ENCODE measurements at regions not wholly inside any gene's neighbourhood (a gene's known extent, or its start where the extent isn't known, plus 50 kb on each side); places are given as distances from the start of the nearest gene placed in this dataset.
"Not testable (repeated sequence)": the region's sequence is repeated elsewhere in the genome, so short reads cannot be mapped to it uniquely, and the experiment has no call there.

DNA sequence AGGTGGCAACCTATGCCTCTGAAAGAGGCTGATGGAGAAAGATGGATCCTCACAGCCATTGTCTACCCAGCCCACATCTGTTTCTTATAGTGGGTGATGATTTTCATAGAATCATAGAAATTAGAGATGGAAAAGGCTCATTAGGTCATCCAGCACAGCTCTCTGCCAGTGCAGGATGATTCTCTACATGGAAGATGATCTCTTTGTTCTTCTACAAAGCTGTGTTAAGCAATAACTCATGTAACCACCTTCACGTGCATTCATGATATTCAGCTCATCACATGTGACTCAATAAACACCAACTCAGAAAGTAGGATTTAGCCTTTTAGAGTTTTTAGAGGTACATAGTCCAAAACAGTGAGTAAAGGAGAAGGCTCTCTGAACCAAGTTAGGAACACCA lies 539.4 kb upstream of the ID2 start:
- CTCF ChIA-PET = no interaction called here
- no TSS peak for BruUV-seq (replicated peaks)
- no peaks in the 10 kb centered on the region for H3K27me3 ChIP-seq (replicated peaks; ENCODE audit: insufficient read depth, low read depth, low read length, poor library complexity)
- intact Hi-C loops (cut with micrococcal nuclease; ENCODE audit: unreplicated experiment) = no loop called here
- no peak for TF ChIP-seq CTCF (conservative IDR thresholded peaks at IDR 0.05; ENCODE audit: low read depth, low read length)
- no peak for TF ChIP-seq EZH2 (IDR thresholded peaks at IDR 0.05; ENCODE audit: borderline replicate concordance, low read depth, low read length, poor library complexity, severe bottlenecking)
- DNase-seq (ENCODE audit: low spot score) = no peak
- H3K36me3 ChIP-seq (ENCODE audit: insufficient read depth, low read length, poor library complexity, severe bottlenecking) = no peaks in the 10 kb centered on the region
- H3K9me3 ChIP-seq (ENCODE audit: low read depth, low read length, poor library complexity, severe bottlenecking) = no peaks in the 10 kb centered on the region
- POLR2A ChIA-PET (ENCODE audit: low non-redundant PET) = no interaction called here
- H3K4me1 ChIP-seq (ENCODE audit: insufficient read depth, low read length, poor library complexity, severe bottlenecking) = no peaks in the 10 kb centered on the region
- no peak overlapping the region for H3K27ac ChIP-seq (ENCODE audit: low read depth, low read length, poor library complexity, severe bottlenecking)
- no peak overlapping the region for H3K4me3 ChIP-seq (ENCODE audit: low read depth, low read length, poor library complexity, severe bottlenecking)

GRCh38 chr2:8144131-8144631 lies 537.7 kb upstream of the ID2 start:
- H3K36me3 ChIP-seq (ENCODE audit: insufficient read depth, low read length, poor library complexity, severe bottlenecking) = no peaks in the 10 kb centered on the region
- intact Hi-C loops (cut with micrococcal nuclease; ENCODE audit: unreplicated experiment) = no loop called here
- TF ChIP-seq EZH2 (IDR thresholded peaks at IDR 0.05; ENCODE audit: borderline replicate concordance, low read depth, low read length, poor library complexity, severe bottlenecking) (no peak), CTCF (conservative IDR thresholded peaks at IDR 0.05; ENCODE audit: low read depth, low read length) (no peak)
- H3K4me1 ChIP-seq (ENCODE audit: insufficient read depth, low read length, poor library complexity, severe bottlenecking) = no peaks in the 10 kb centered on the region
- no peak for DNase-seq (ENCODE audit: low spot score)
- no peak overlapping the region for H3K4me3 ChIP-seq (ENCODE audit: low read depth, low read length, poor library complexity, severe bottlenecking)
- no peak overlapping the region for H3K27ac ChIP-seq (ENCODE audit: low read depth, low read length, poor library complexity, severe bottlenecking)
- no peaks in the 10 kb centered on the region for H3K9me3 ChIP-seq (ENCODE audit: low read depth, low read length, poor library complexity, severe bottlenecking)
- no TSS peak for BruUV-seq (replicated peaks)
- POLR2A ChIA-PET (ENCODE audit: low non-redundant PET) = no interaction called here
- H3K27me3 ChIP-seq (replicated peaks; ENCODE audit: insufficient read depth, low read depth, low read length, poor library complexity) = no peaks in the 10 kb centered on the region
- CTCF ChIA-PET = no interaction called here

GRCh38 chr2:8144785-8145184 lies 537.1 kb upstream of the ID2 start:
- TF ChIP-seq EZH2 (IDR thresholded peaks at IDR 0.05; ENCODE audit: borderline replicate concordance, low read depth, low read length, poor library complexity, severe bottlenecking) (no peak), CTCF (conservative IDR thresholded peaks at IDR 0.05; ENCODE audit: low read depth, low read length) (no peak)
- Histone ChIP-seq H3K4me3 (ENCODE audit: low read depth, low read length, poor library complexity, severe bottlenecking) (no peak overlapping the region), H3K9me3 (ENCODE audit: low read depth, low read length, poor library complexity, severe bottlenecking) (no peaks in the 10 kb centered on the region), H3K27ac (ENCODE audit: low read depth, low read length, poor library complexity, severe bottlenecking) (no peak overlapping the region), H3K36me3 (ENCODE audit: insufficient read depth, low read length, poor library complexity, severe bottlenecking) (no peaks in the 10 kb centered on the region), H3K4me1 (ENCODE audit: insufficient read depth, low read length, poor library complexity, severe bottlenecking) (no peaks in the 10 kb centered on the region), H3K27me3 (replicated peaks; ENCODE audit: insufficient read depth, low read depth, low read length, poor library complexity) (no peaks in the 10 kb centered on the region)
- BruUV-seq (replicated peaks) = no TSS peak
- ChIA-PET CTCF (no interaction called here), POLR2A (ENCODE audit: low non-redundant PET) (no interaction called here)
- DNase-seq (ENCODE audit: low spot score) = no peak
- intact Hi-C loops (cut with micrococcal nuclease; ENCODE audit: unreplicated experiment) = no loop called here

DNA sequence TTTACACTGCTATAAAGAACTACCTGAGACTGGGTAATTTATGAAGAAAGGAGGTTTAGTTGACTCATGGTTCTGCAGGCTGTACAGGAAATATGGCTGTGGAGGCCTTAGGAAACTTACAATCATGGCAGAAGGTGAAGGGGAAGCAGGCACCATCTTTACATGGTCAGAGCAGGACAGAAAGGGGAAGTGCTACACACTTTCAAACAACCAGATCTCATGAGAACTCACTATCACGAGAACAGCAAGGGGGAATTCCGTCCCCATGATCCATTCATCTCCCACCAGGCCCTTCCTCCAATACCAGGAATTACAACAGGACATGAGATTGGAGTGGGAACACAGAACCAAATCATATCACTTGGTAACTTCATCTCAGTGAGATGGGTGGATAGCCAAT lies 536.5 kb upstream of the ID2 start:
- H3K27ac ChIP-seq (ENCODE audit: low read depth, low read length, poor library complexity, severe bottlenecking); BruUV-seq (replicated peaks); H3K9me3 ChIP-seq (ENCODE audit: low read depth, low read length, poor library complexity, severe bottlenecking); H3K36me3 ChIP-seq (ENCODE audit: insufficient read depth, low read length, poor library complexity, severe bottlenecking); DNase-seq (ENCODE audit: low spot score); intact Hi-C loops (cut with micrococcal nuclease; ENCODE audit: unreplicated experiment); H3K4me1 ChIP-seq (ENCODE audit: insufficient read depth, low read length, poor library complexity, severe bottlenecking); CTCF ChIA-PET; H3K27me3 ChIP-seq (replicated peaks; ENCODE audit: insufficient read depth, low read depth, low read length, poor library complexity); H3K4me3 ChIP-seq (ENCODE audit: low read depth, low read length, poor library complexity, severe bottlenecking); POLR2A ChIA-PET (ENCODE audit: low non-redundant PET): not testable (repeated sequence)
